K562 (cell line): ENCODE measurements at regions not wholly inside any gene's neighbourhood (a gene's known extent, or its start where the extent isn't known, plus 50 kb on each side); places are given as distances from the start of the nearest gene placed in this dataset.

Source experiments
- ARHGAP35 ChIP-seq: fragments of 450-650 bp; IDR thresholded peaks from 2 replicates; pipeline ENCODE4 v1.6.1; 2018; ENCODE audit not compliant: partially characterized antibody
- ATF1 ChIP-seq, 2 experiments: fragments of 450-650 bp in 1 of 2; IDR thresholded peaks; 2 replicates each; pipeline ENCODE4 v1.6.1; 2016; ENCODE audit warnings: missing compliant biosample characterization in 1 of 2, missing genetic modification characterization in 1 of 2
- BACH1 ChIP-seq: fragments of 200-800 bp; sonication (Bioruptor generic); IDR thresholded peaks from 2 replicates; pipeline ENCODE4 v1.6.1; 2016; ENCODE audit warnings: missing genetic modification characterization, missing compliant biosample characterization
- CREB1 ChIP-seq, 2 experiments: sonication (generic) in 1 of 2; formaldehyde crosslinking in 1 of 2; IDR thresholded peaks; 2 replicates each; pipeline versions ENCODE4 v1.6.1 to v1.8.0; 2012 to 2022; ENCODE audit warnings: inconsistent platforms in 1 of 2, mild to moderate bottlenecking in 1 of 2, missing genetic modification reagents in 1 of 2, moderate library complexity in 1 of 2
- CREM ChIP-seq: IDR thresholded peaks from 2 replicates; pipeline ENCODE4 v1.6.1; 2014; ENCODE audit warnings: antibody characterized with exemption, low read depth
- CXXC5 ChIP-seq: fragments of 250-450 bp; sonication (Bioruptor Pico); IDR thresholded peaks from 2 replicates; pipeline ENCODE4 v1.8.0; 2022; ENCODE audit warnings: inconsistent platforms, mild to moderate bottlenecking, moderate library complexity
- FOXM1 ChIP-seq, 2 experiments: fragments of 450-650 bp in 1 of 2; sonication (generic) in 1 of 2; formaldehyde crosslinking in 1 of 2; IDR thresholded peaks; 2 replicates each; pipeline versions ENCODE4 v1.6.1 to v1.9.0; 2017 to 2022; ENCODE audit warnings: low read depth in 2 of 2, mild to moderate bottlenecking in 2 of 2, missing genetic modification reagents in 1 of 2, moderate library complexity in 1 of 2
- GATA2 ChIP-seq: sonication (generic); formaldehyde crosslinking; IDR thresholded peaks from 2 replicates; pipeline ENCODE4 v1.4.0; 2020; ENCODE audit warnings: mild to moderate bottlenecking, missing genetic modification reagents
- HDAC3 ChIP-seq: fragments of 450-650 bp; IDR thresholded peaks from 2 replicates; pipeline ENCODE4 v1.6.1; 2018; ENCODE audit warnings: borderline replicate concordance, mild to moderate bottlenecking, moderate library complexity; ENCODE audit not compliant: partially characterized antibody
- HLTF ChIP-seq: fragments of 450-650 bp; IDR thresholded peaks from 2 replicates; pipeline ENCODE4 v1.6.1; 2016
- JUND ChIP-seq, 2 experiments: IDR thresholded peaks; 2 replicates in 1 of 2; 3 replicates in 1 of 2; pipeline ENCODE4 v1.6.1; 2011; ENCODE audit warnings: borderline replicate concordance in 2 of 2, low read depth in 2 of 2, low read length in 2 of 2, improper control_type of control experiment in 1 of 2, missing biosample characterization in 1 of 2, missing genetic modification characterization in 1 of 2, missing genetic modification reagents in 1 of 2
- PHB ChIP-seq: fragments of 250-450 bp; sonication (Bioruptor Pico); IDR thresholded peaks from 2 replicates; pipeline ENCODE4 v1.5.0; 2021
- RCOR1 ChIP-seq, 2 experiments: IDR thresholded peaks; 2 replicates each; pipeline ENCODE4 v1.6.1; 2012; ENCODE audit warnings: low read depth in 2 of 2, low read length in 2 of 2, borderline replicate concordance in 1 of 2, improper control_type of control experiment in 1 of 2
- RNF2 ChIP-seq: sonication (generic); IDR thresholded peaks from 2 replicates; pipeline ENCODE4 v1.6.1; 2016
- RUNX1 ChIP-seq: sonication (generic); IDR thresholded peaks from 2 replicates; pipeline ENCODE4 v1.6.1; 2016; ENCODE audit warnings: antibody characterized with exemption, low read depth
- TRIM24 ChIP-seq, 2 experiments: fragments of 450-650 bp; IDR thresholded peaks; 2 replicates each; pipeline ENCODE4 v1.6.1; 2016
- ZNF133 ChIP-seq: fragments of 250-450 bp; sonication (Bioruptor Pico); IDR thresholded peaks from 2 replicates; pipeline ENCODE4 v1.4.0; 2020; ENCODE audit warnings: mild to moderate bottlenecking
- ZNF75A ChIP-seq: fragments of 450-650 bp; formaldehyde crosslinking; IDR thresholded peaks from 2 replicates; pipeline ENCODE4 v1.4.0; 2020; ENCODE audit warnings: mild to moderate bottlenecking
- ZSCAN32 ChIP-seq: fragments of 450-650 bp; formaldehyde crosslinking; IDR thresholded peaks from 2 replicates; pipeline ENCODE4 v1.4.0; 2020; ENCODE audit warnings: mild to moderate bottlenecking, moderate library complexity
- TF ChIP-seq, protein P1 (sequence below): IDR thresholded peaks from 2 replicates; pipeline ENCODE4 v1.6.1; 2011; ENCODE audit not compliant: insufficient read length; ENCODE audit errors: extremely low read depth
- TF ChIP-seq, protein P2 (sequence below): sonication (generic); formaldehyde crosslinking; IDR thresholded peaks from 2 replicates; pipeline ENCODE4 v1.9.0; 2022; ENCODE audit warnings: mild to moderate bottlenecking, missing genetic modification reagents
- TF ChIP-seq, protein P3 (sequence below): fragments of 450-650 bp; formaldehyde crosslinking; IDR thresholded peaks from 2 replicates; pipeline ENCODE4 v1.4.0; 2020; ENCODE audit warnings: mild to moderate bottlenecking
- TF ChIP-seq, protein P4 (sequence below), 3 experiments: fragments of 200-800 bp in 1 of 3; fragments of 250-450 bp in 1 of 3; fragments of 450-650 bp in 1 of 3; sonication (Bioruptor Pico) in 1 of 3; sonication (Bioruptor generic) in 1 of 3; formaldehyde crosslinking in 1 of 3; IDR thresholded peaks; 2 replicates each; pipeline versions ENCODE4 v1.6.1 to v1.8.0; 2016 to 2022; ENCODE audit warnings: mild to moderate bottlenecking in 2 of 3, missing genetic modification characterization in 2 of 3, missing compliant biosample characterization in 1 of 3, moderate library complexity in 1 of 3

DNA sequence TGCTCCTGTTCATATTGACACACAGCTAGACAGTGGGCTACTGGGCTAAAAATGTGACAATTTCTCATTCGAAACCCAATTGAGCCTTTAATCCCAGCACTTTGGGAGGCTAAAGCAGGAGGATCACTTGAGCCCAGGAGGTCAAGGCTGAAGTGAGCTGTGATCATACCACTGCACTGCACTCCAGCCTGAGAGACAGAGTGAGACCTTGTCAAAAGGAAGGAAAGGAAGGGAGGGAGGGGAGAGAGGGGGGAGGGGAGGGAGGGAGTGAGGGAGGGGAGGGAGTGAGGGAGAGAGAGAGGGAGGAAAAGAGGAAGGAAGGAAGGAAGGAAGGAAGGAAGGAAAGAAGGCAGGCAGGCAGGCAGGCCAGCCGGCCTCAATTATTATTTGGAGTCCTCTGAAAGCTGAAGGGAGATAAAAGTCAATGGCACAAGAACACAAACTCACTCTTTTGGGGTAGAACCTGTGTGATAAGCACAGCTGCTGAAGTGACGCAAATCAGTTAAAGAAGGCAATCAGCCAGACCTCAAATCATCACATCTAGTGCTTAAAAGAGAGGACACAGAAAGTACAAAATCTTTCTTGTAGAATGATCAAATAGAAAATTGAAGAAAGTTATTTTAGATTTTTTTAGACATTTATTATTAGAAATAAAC is 98.1 kb downstream of the CCDC71L start (continued):
- TF ChIP-seq, protein P1, sequence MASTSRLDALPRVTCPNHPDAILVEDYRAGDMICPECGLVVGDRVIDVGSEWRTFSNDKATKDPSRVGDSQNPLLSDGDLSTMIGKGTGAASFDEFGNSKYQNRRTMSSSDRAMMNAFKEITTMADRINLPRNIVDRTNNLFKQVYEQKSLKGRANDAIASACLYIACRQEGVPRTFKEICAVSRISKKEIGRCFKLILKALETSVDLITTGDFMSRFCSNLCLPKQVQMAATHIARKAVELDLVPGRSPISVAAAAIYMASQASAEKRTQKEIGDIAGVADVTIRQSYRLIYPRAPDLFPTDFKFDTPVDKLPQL: no peak
- TF ChIP-seq ZNF133: 0 out of 2 replicates have a peak, but pooled peaks have one; percentile 35
- TF ChIP-seq BACH1: peak; percentile 69; the same call in 1 of the 2 replicates
- peak; percentile 54; the same call in 1 of the 2 replicates for TF ChIP-seq HLTF
- no peak for TF ChIP-seq ZNF75A (CRISPR knock-in tag)
- peak; percentile 44 for TF ChIP-seq FOXM1 (IDR thresholded peaks at IDR 0.05; ENCODE audit: low read depth)
- no peak for TF ChIP-seq FOXM1 (CRISPR knock-in tag; IDR thresholded peaks at IDR 0.05; ENCODE audit: low read depth)
- TF ChIP-seq PHB (CRISPR knock-in tag): no peak
- no peak for TF ChIP-seq GATA2 (CRISPR knock-in tag)
- TF ChIP-seq TRIM24 (IDR thresholded peaks at IDR 0.05): peak; percentile 63 to 71; a peak in 3 of 4 replicates
- no peak for TF ChIP-seq ZSCAN32 (CRISPR knock-in tag)
- no peak for TF ChIP-seq ATF1 (CRISPR knock-in tag; IDR thresholded peaks at IDR 0.05)
- TF ChIP-seq ATF1 (tag; IDR thresholded peaks at IDR 0.05): peak; percentile 72
- TF ChIP-seq, protein P2, sequence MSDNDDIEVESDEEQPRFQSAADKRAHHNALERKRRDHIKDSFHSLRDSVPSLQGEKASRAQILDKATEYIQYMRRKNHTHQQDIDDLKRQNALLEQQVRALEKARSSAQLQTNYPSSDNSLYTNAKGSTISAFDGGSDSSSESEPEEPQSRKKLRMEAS (CRISPR knock-in tag): no peak
- peak; percentile 31 for TF ChIP-seq HDAC3
- TF ChIP-seq, protein P3, sequence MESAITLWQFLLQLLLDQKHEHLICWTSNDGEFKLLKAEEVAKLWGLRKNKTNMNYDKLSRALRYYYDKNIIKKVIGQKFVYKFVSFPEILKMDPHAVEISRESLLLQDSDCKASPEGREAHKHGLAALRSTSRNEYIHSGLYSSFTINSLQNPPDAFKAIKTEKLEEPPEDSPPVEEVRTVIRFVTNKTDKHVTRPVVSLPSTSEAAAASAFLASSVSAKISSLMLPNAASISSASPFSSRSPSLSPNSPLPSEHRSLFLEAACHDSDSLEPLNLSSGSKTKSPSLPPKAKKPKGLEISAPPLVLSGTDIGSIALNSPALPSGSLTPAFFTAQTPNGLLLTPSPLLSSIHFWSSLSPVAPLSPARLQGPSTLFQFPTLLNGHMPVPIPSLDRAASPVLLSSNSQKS (CRISPR knock-in tag): no peak
- TF ChIP-seq RUNX1: no peak
- TF ChIP-seq JUND (IDR thresholded peaks at IDR 0.05; ENCODE audit: borderline replicate concordance, low read depth, low read length): peak; percentile 78
- TF ChIP-seq JUND (tag; IDR thresholded peaks at IDR 0.05; ENCODE audit: borderline replicate concordance, low read depth, low read length): peak; percentile 33; the same call in 1 of the 3 replicates
- TF ChIP-seq, protein P4, sequence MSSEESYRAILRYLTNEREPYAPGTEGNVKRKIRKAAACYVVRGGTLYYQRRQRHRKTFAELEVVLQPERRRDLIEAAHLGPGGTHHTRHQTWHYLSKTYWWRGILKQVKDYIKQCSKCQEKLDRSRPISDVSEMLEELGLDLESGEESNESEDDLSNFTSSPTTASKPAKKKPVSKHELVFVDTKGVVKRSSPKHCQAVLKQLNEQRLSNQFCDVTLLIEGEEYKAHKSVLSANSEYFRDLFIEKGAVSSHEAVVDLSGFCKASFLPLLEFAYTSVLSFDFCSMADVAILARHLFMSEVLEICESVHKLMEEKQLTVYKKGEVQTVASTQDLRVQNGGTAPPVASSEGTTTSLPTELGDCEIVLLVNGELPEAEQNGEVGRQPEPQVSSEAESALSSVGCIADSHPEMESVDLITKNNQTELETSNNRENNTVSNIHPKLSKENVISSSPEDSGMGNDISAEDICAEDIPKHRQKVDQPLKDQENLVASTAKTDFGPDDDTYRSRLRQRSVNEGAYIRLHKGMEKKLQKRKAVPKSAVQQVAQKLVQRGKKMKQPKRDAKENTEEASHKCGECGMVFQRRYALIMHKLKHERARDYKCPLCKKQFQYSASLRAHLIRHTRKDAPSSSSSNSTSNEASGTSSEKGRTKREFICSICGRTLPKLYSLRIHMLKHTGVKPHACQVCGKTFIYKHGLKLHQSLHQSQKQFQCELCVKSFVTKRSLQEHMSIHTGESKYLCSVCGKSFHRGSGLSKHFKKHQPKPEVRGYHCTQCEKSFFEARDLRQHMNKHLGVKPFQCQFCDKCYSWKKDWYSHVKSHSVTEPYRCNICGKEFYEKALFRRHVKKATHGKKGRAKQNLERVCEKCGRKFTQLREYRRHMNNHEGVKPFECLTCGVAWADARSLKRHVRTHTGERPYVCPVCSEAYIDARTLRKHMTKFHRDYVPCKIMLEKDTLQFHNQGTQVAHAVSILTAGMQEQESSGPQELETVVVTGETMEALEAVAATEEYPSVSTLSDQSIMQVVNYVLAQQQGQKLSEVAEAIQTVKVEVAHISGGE (CRISPR knock-in tag; IDR thresholded peaks at IDR 0.05): no peak
- TF ChIP-seq RNF2: peak; percentile 61; the same call in 1 of the 2 replicates
- peak; percentile 89 for TF ChIP-seq CXXC5 (CRISPR knock-in tag)
- TF ChIP-seq CREM: peak; percentile 89
- peak in 1 of 2 experiments; percentile 88; a peak in 2 of 4 replicates for TF ChIP-seq RCOR1 (IDR thresholded peaks at IDR 0.05; ENCODE audit: borderline replicate concordance in 1 of 2, low read depth in 2 of 2, low read length in 2 of 2)
- no peak for TF ChIP-seq ARHGAP35
- TF ChIP-seq CREB1 (IDR thresholded peaks at IDR 0.05): no peak
- TF ChIP-seq CREB1 (CRISPR knock-in tag; IDR thresholded peaks at IDR 0.05): no peak
